K562 (cell line): ENCODE measurements at regions not wholly inside any gene's neighbourhood (a gene's known extent, or its start where the extent isn't known, plus 50 kb on each side); places are given as distances from the start of the nearest gene placed in this dataset.

ENCODE experiments used
- ATAC-seq: fragments of 200-7000 bp; cut with Tn5 transposase; 3 replicates; pipeline ENCODE4 v1.9.1; 2020; ENCODE audit warnings: moderate library complexity
- BruUV-seq: library from RNA; stranded (reverse); fragments of 400-500 nt; replicated peaks from 2 replicates; lab custom pipeline; 2021; lab: Mats Ljungman, UMichigan
- CTCF ChIA-PET: fragments of 300-600 bp; formaldehyde crosslinking; extraction: SDS; loops from one replicate; lab custom pipeline; 2021; ENCODE audit warnings: low intra/inter-chr PET ratio; lab: Yijun Ruan, JAX
- POLR2A ChIA-PET: fragments of 300-600, 350-650 bp; sonication (Branson Sonifier 250); formaldehyde crosslinking; extraction: SDS; loops from one replicate; lab custom pipeline; 2021; ENCODE audit warnings: antibody characterized with exemption, inconsistent platforms; lab: Yijun Ruan, JAX
- DNase-seq, 4 experiments: peaks; one replicate each; pipeline versions ENCODE4 v3.0.0 to v3.0.0-alpha.2; 2011 to 2018; ENCODE audit warnings: low spot score in 3 of 4, mixed read lengths in 3 of 4; ENCODE audit errors: extremely low read depth in 1 of 4
- FAIRE-seq: peaks from 2 replicates; lab custom pipeline; 2011; peaks lifted over from hg19 to GRCh38; lab: Jason Lieb, UNC
- H2AFZ ChIP-seq: 2 replicates; pipeline ENCODE4 v1.6.0; 2011; ENCODE audit warnings: low read depth, low read length, control low read depth, inconsistent platforms
- H3K27ac ChIP-seq: fragments of 200-600 bp; 3 replicates; pipeline ENCODE4 v1.8.0; 2011; ENCODE audit warnings: low read depth, mild to moderate bottlenecking, control low read depth, inconsistent platforms, low read length, moderate library complexity, mixed read lengths; ENCODE audit errors: extremely low read depth
- H3K27me3 ChIP-seq, 2 experiments: fragments of 300-600 bp in 1 of 2; 2 replicates in 1 of 2; 3 replicates in 1 of 2; pipeline versions ENCODE4 v1.6.0 to v1.8.0; 2011; ENCODE audit warnings: inconsistent platforms in 2 of 2, low read length in 2 of 2, mild to moderate bottlenecking in 1 of 2, mixed read lengths in 1 of 2, moderate library complexity in 1 of 2; ENCODE audit not compliant: control insufficient read depth in 2 of 2, insufficient read depth in 2 of 2
- H3K36me3 ChIP-seq: fragments of 300-600 bp; 3 replicates; pipeline ENCODE4 v1.8.0; 2011; ENCODE audit warnings: mild to moderate bottlenecking, low read length, inconsistent platforms; ENCODE audit not compliant: control insufficient read depth, insufficient read depth
- H3K4me1 ChIP-seq, 2 experiments: fragments of 200-600 bp in 1 of 2; replicated peaks in 1 of 2; 2 replicates in 1 of 2; 3 replicates in 1 of 2; pipeline versions ENCODE4 v1.5.1 to v1.8.0; 2011; ENCODE audit warnings: inconsistent platforms in 2 of 2, low read length in 2 of 2, mild to moderate bottlenecking in 1 of 2, mixed read lengths in 1 of 2, moderate library complexity in 1 of 2; ENCODE audit not compliant: control insufficient read depth in 2 of 2, insufficient read depth in 2 of 2
- H3K4me2 ChIP-seq: 2 replicates; pipeline ENCODE4 v1.6.1; 2011; ENCODE audit warnings: low read length, control low read depth, inconsistent platforms, mixed read lengths; ENCODE audit not compliant: insufficient read depth
- H3K4me3 ChIP-seq: fragments of 200-600 bp; sonication (generic), shearing (Covaris generic); 2 replicates; pipeline ENCODE4 v1.5.1; 2016; ENCODE audit warnings: control low read depth, inconsistent platforms
- H3K79me2 ChIP-seq: fragments of 200-600 bp; 3 replicates; pipeline ENCODE4 v1.8.0; 2011; ENCODE audit warnings: low read length, inconsistent platforms; ENCODE audit not compliant: control insufficient read depth, insufficient read depth
- H3K9ac ChIP-seq, 2 experiments: 2 replicates each; pipeline versions ENCODE4 v1.6.0 to v1.6.1; 2011; ENCODE audit warnings: low read depth in 2 of 2, low read length in 2 of 2, control low read depth in 1 of 2, inconsistent platforms in 1 of 2, mild to moderate bottlenecking in 1 of 2, mixed read lengths in 1 of 2; ENCODE audit not compliant: insufficient read depth in 1 of 2
- H3K9me1 ChIP-seq: one replicate; pipeline ENCODE4 v1.6.0; 2011; ENCODE audit warnings: inconsistent platforms, mild to moderate bottlenecking, low read length, moderate library complexity; ENCODE audit not compliant: control insufficient read depth, insufficient read depth
- H3K9me3 ChIP-seq: replicated peaks from 2 replicates; pipeline ENCODE4 v1.5.1; 2011; ENCODE audit warnings: low read depth, low read length, inconsistent platforms; ENCODE audit not compliant: control insufficient read depth, insufficient read depth
- H4K20me1 ChIP-seq: replicated peaks from 2 replicates; pipeline ENCODE4 v1.6.1; 2011; ENCODE audit warnings: low read length, inconsistent platforms, mixed read lengths; ENCODE audit not compliant: control insufficient read depth, insufficient read depth
- CAMTA2 ChIP-seq: fragments of 250-450 bp; sonication (Bioruptor Pico); conservative IDR thresholded peaks from 2 replicates; pipeline ENCODE4 v1.5.1; 2022
- CBX1 ChIP-seq: sonication (generic); IDR thresholded peaks from 2 replicates; pipeline ENCODE4 v1.6.1; 2016; ENCODE audit warnings: antibody characterized with exemption, low read depth, mild to moderate bottlenecking
- ETV1 ChIP-seq: fragments of 450-650 bp; conservative IDR thresholded peaks from 2 replicates; pipeline ENCODE4 v1.6.1; 2016; ENCODE audit warnings: missing genetic modification characterization, control low read depth, low read depth, missing compliant biosample characterization
- ETV6 ChIP-seq, 3 experiments: fragments of 150-350 bp in 1 of 3; sonication (generic) in 1 of 3; formaldehyde crosslinking in 1 of 3; IDR thresholded peaks; 2 replicates each; pipeline versions ENCODE4 v1.6.1 to v1.8.0; 2014 to 2022; ENCODE audit warnings: borderline replicate concordance in 2 of 3, low read depth in 2 of 3, antibody characterized with exemption in 1 of 3, low read length in 1 of 3, mild to moderate bottlenecking in 1 of 3, missing genetic modification reagents in 1 of 3
- FOXJ2 ChIP-seq: fragments of 200-800 bp; sonication (Bioruptor generic); IDR thresholded peaks from 2 replicates; pipeline ENCODE4 v1.6.1; 2016; ENCODE audit warnings: missing genetic modification characterization, missing compliant biosample characterization
- GABPB2 ChIP-seq: fragments of 250-450 bp; sonication (Bioruptor Pico); conservative IDR thresholded peaks from 2 replicates; pipeline ENCODE4 v1.5.1; 2021; ENCODE audit warnings: mild to moderate bottlenecking
- HDAC1 ChIP-seq, 2 experiments: fragments of 450-650 bp; IDR thresholded peaks; 2 replicates each; pipeline ENCODE4 v1.6.1; 2016 to 2017; ENCODE audit warnings: inconsistent platforms in 1 of 2, mild to moderate bottlenecking in 1 of 2, moderate library complexity in 1 of 2
- NCOA1 ChIP-seq: fragments of 450-650 bp; IDR thresholded peaks from 2 replicates; pipeline ENCODE4 v1.6.1; 2016; ENCODE audit warnings: low read depth
- RFX7 ChIP-seq: fragments of 250-450 bp; sonication (Bioruptor Pico); IDR thresholded peaks from 2 replicates; pipeline ENCODE4 v1.5.1; 2021; ENCODE audit warnings: mild to moderate bottlenecking
- SAFB ChIP-seq: fragments of 200-400 bp; formaldehyde crosslinking; IDR thresholded peaks from 2 replicates; pipeline ENCODE4 v1.6.1; 2017; ENCODE audit warnings: low read depth, low read length, borderline replicate concordance
- TEAD4 ChIP-seq, 2 experiments: sonication (generic) in 1 of 2; formaldehyde crosslinking in 1 of 2; IDR thresholded peaks; 2 replicates each; pipeline versions ENCODE4 v1.6.1 to v1.8.0; 2012 to 2022; ENCODE audit warnings: borderline replicate concordance in 1 of 2, inconsistent platforms in 1 of 2, low read length in 1 of 2, mild to moderate bottlenecking in 1 of 2, missing genetic modification reagents in 1 of 2
- WGBS: fragments of 100-300 bp; shearing (Covaris generic); methylation state at CpG from one replicate; pipeline ENCODE4 v1.1.6; 2016; ENCODE audit warnings: low coverage, mixed read lengths; ENCODE audit not compliant: insufficient coverage; ENCODE audit errors: missing lambda C conversion rate; 5-methylcytosine and 5-hydroxymethylcytosine counted together
- in situ Hi-C: fragments of 300-500 bp; cut with MboI; formaldehyde crosslinking; loops from 4 replicates; pipeline ENCODE4 v1.15.0; 2018; ENCODE audit warnings: inconsistent platforms, mixed read lengths
- intact Hi-C: fragments of 100-400 bp; cut with micrococcal nuclease; formaldehyde crosslinking; loops from 2 replicates; pipeline ENCODE4 v1.14.2; 2022
- TF ChIP-seq, protein P1 (sequence below): sonication (generic); formaldehyde crosslinking; IDR thresholded peaks from 2 replicates; pipeline ENCODE4 v1.8.1; 2022; ENCODE audit warnings: missing genetic modification reagents
- TF ChIP-seq, protein P2 (sequence below): sonication (generic); formaldehyde crosslinking; IDR thresholded peaks from 2 replicates; pipeline ENCODE4 v1.8.0; 2023; ENCODE audit warnings: missing genetic modification reagents, mild to moderate bottlenecking, borderline replicate concordance

DNA sequence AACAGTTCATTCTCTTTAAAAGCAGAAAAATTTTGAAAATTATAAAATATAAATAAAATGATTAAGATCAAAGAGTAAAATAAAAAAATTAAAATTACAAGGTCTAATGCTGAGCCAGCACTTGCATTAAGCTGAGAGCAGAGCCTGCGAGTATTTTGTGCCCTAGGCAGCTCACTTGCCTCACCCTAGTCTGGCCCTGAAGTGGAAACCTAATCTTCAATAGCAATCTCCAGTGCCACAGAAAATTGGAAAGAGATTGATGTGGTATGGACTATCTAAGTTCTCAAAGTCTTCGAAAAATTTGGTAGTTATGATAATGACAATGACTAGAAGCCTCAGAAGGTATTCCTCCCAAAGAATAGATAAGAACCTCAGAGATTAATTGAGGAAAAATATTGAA is 459.4 kb upstream of the CBLB start (continued):
- TF ChIP-seq, protein P1, sequence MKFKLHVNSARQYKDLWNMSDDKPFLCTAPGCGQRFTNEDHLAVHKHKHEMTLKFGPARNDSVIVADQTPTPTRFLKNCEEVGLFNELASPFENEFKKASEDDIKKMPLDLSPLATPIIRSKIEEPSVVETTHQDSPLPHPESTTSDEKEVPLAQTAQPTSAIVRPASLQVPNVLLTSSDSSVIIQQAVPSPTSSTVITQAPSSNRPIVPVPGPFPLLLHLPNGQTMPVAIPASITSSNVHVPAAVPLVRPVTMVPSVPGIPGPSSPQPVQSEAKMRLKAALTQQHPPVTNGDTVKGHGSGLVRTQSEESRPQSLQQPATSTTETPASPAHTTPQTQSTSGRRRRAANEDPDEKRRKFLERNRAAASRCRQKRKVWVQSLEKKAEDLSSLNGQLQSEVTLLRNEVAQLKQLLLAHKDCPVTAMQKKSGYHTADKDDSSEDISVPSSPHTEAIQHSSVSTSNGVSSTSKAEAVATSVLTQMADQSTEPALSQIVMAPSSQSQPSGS: no peak
- no peak for TF ChIP-seq TEAD4 (IDR thresholded peaks at IDR 0.05; ENCODE audit: low read length)
- no peak for TF ChIP-seq TEAD4 (CRISPR knock-in tag; IDR thresholded peaks at IDR 0.05; ENCODE audit: borderline replicate concordance)
- no peak for TF ChIP-seq CBX1
- TF ChIP-seq ETV6 (IDR thresholded peaks at IDR 0.05; ENCODE audit: borderline replicate concordance in 1 of 2, low read depth in 2 of 2, low read length in 1 of 2): no peak
- no peak for TF ChIP-seq ETV6 (CRISPR knock-in tag; IDR thresholded peaks at IDR 0.05; ENCODE audit: borderline replicate concordance)
- no peak for TF ChIP-seq SAFB
- TF ChIP-seq, all 486 proteins: peak for 0

DNA sequence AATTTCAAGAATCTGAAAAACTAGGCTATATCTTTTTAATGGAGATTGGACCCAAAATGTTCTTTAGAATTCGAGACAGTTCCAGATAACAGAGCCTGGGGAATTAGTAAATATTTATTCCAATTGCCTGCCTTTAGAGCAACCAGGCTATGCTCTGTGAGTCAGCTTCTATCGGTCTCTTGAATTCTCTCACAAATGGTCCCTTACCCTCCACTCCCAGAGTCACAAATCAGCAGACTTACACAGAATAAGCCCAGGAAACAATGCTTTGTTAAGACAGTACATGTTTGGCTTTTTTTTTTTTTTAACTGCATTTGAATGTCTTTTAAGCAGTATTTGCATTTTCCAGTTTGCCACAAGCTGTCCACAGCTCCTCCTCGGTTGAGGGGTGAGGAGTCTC is 460.7 kb upstream of the CBLB start:
- H3K36me3 ChIP-seq: no peaks in the 10 kb centered on the region
- H4K20me1 ChIP-seq: no peaks in the 10 kb centered on the region
- TF ChIP-seq HDAC1 (IDR thresholded peaks at IDR 0.05) (no peak), ETV1 (tag) (no peak), GABPB2 (CRISPR knock-in tag) (no peak), CAMTA2 (no peak), FOXJ2 (tag) (no peak), NCOA1 (no peak), RFX7 (CRISPR knock-in tag) (no peak)
- TF ChIP-seq, protein P2, sequence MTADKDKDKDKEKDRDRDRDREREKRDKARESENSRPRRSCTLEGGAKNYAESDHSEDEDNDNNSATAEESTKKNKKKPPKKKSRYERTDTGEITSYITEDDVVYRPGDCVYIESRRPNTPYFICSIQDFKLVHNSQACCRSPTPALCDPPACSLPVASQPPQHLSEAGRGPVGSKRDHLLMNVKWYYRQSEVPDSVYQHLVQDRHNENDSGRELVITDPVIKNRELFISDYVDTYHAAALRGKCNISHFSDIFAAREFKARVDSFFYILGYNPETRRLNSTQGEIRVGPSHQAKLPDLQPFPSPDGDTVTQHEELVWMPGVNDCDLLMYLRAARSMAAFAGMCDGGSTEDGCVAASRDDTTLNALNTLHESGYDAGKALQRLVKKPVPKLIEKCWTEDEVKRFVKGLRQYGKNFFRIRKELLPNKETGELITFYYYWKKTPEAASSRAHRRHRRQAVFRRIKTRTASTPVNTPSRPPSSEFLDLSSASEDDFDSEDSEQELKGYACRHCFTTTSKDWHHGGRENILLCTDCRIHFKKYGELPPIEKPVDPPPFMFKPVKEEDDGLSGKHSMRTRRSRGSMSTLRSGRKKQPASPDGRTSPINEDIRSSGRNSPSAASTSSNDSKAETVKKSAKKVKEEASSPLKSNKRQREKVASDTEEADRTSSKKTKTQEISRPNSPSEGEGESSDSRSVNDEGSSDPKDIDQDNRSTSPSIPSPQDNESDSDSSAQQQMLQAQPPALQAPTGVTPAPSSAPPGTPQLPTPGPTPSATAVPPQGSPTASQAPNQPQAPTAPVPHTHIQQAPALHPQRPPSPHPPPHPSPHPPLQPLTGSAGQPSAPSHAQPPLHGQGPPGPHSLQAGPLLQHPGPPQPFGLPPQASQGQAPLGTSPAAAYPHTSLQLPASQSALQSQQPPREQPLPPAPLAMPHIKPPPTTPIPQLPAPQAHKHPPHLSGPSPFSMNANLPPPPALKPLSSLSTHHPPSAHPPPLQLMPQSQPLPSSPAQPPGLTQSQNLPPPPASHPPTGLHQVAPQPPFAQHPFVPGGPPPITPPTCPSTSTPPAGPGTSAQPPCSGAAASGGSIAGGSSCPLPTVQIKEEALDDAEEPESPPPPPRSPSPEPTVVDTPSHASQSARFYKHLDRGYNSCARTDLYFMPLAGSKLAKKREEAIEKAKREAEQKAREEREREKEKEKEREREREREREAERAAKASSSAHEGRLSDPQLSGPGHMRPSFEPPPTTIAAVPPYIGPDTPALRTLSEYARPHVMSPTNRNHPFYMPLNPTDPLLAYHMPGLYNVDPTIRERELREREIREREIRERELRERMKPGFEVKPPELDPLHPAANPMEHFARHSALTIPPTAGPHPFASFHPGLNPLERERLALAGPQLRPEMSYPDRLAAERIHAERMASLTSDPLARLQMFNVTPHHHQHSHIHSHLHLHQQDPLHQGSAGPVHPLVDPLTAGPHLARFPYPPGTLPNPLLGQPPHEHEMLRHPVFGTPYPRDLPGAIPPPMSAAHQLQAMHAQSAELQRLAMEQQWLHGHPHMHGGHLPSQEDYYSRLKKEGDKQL (CRISPR knock-in tag): no peak

More for the DNA sequence above, 460.7 kb upstream of the CBLB start:
- no peak overlapping the region for H3K9ac ChIP-seq
- no peak overlapping the region for H2AFZ ChIP-seq
- 6% methylated on average over 3 of the region's 3 CpGs for WGBS
- intact Hi-C loops (no loop called here), in situ Hi-C loops (no loop called here)
- H3K27me3 ChIP-seq: no peaks in the 10 kb centered on the region
- H3K4me1 ChIP-seq: no peaks in the 10 kb centered on the region
- ATAC-seq (no peak), FAIRE-seq (no peak), DNase-seq (no peak)
- no peaks in the 10 kb centered on the region for H3K79me2 ChIP-seq
- CTCF ChIA-PET: no interaction called here
- POLR2A ChIA-PET: no interaction called here
- no peaks in the 10 kb centered on the region for H3K9me1 ChIP-seq
- H3K4me2 ChIP-seq: no peak overlapping the region
- H3K9me3 ChIP-seq: no peaks in the 10 kb centered on the region
- no TSS peak for BruUV-seq
- no peak overlapping the region for H3K27ac ChIP-seq
- no peak overlapping the region for H3K4me3 ChIP-seq
